ENCODE measurements at regions not wholly inside any gene's neighbourhood (a gene's known extent, or its start where the extent isn't known, plus 50 kb on each side); places are given as distances from the start of the nearest gene placed in this dataset.

DNA sequence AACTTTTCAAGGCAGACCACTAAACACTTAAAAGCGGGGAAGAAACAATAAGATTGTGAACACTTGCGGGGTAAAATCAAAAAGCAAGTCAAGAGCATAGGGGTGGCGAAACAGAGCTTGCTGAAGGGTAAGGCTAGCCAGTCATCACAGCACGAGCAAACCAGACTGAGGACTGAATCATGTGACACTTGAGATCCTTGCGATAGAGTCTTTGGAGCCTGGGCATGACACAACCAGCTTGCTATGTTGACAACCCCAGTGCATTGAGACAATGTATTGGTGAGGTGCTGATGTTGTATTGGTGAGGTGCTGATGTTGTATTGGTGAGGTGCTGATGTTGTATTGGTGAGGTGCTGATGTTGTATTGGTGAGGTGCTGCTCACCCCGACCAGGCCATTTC, 72.3 kb downstream of the SLIT2 start:
- Histone ChIP-seq H4K91ac (ENCODE audit: insufficient read length, low read depth, low read length) (no peak overlapping the region), H3K9ac (ENCODE audit: extremely low read depth, insufficient read length, low read length) (no peak overlapping the region), H3K23ac (ENCODE audit: insufficient read length, low read depth, low read length) (no peak overlapping the region), H4K8ac (replicated peaks; ENCODE audit: insufficient read length, low read depth, low read length) (no peak overlapping the region), H2BK5ac (ENCODE audit: insufficient read length, low read length) (no peak overlapping the region), H3K56ac (ENCODE audit: insufficient read length, low read depth, low read length) (no peak overlapping the region), H3K9me3 (ENCODE audit: control insufficient read depth, low read depth, low read length) (no peaks in the 10 kb centered on the region), H3T11ph (ENCODE audit: low read length) (no peak overlapping the region), H2BK12ac (ENCODE audit: insufficient read length, low read depth, low read length) (no peak overlapping the region), H4K5ac (ENCODE audit: insufficient read length, low read depth, low read length) (no peak overlapping the region), H3K27ac (ENCODE audit: insufficient read length, low read depth, low read length) (no peak overlapping the region), H3K79me1 (ENCODE audit: insufficient read depth, low read depth, low read length, poor library complexity, severe bottlenecking) (no peaks in the 10 kb centered on the region), H2BK15ac (ENCODE audit: low read depth, low read length) (no peak overlapping the region), H3K23me2 (ENCODE audit: insufficient read length, low read depth, low read length, poor library complexity, severe bottlenecking) (no peaks in the 10 kb centered on the region), H3K14ac (ENCODE audit: insufficient read depth, low read length) (no peak overlapping the region), H3K18ac (ENCODE audit: insufficient read length, low read depth, low read length) (no peak overlapping the region), H3K4me2 (ENCODE audit: insufficient read depth, insufficient read length, low read length) (no peak overlapping the region), H3K27me3 (ENCODE audit: insufficient read depth, low read length) (no peaks in the 10 kb centered on the region), H2AFZ (ENCODE audit: low read length) (no peak overlapping the region), H3K79me2 (ENCODE audit: insufficient read depth, low read length) (no peaks in the 10 kb centered on the region), H4K20me1 (ENCODE audit: control insufficient read depth, insufficient read depth, insufficient read length) (no peaks in the 10 kb centered on the region), H2BK120ac (ENCODE audit: low read depth, low read length, poor library complexity, severe bottlenecking) (no peak overlapping the region), H2BK20ac (ENCODE audit: low read depth, low read length, poor library complexity, severe bottlenecking) (no peak overlapping the region), H2AK5ac (ENCODE audit: insufficient read length, low read length) (no peak overlapping the region), H3K4ac (ENCODE audit: low read depth, low read length) (no peak overlapping the region), H3K4me1 (ENCODE audit: insufficient read depth, low read length) (no peaks in the 10 kb centered on the region)
- Mint-ChIP-seq H3K27ac (no peak overlapping the region), H3K9me3 (no peaks in the 10 kb centered on the region), H3K4me1 (no peaks in the 10 kb centered on the region; a peak in 3 of 4 replicates), H3K4me3 (no peak overlapping the region), H3K36me3 (ENCODE audit: insufficient read depth in 1 of 3, low read depth in 3 of 3) (no peaks in the 10 kb centered on the region), H3K27me3 (ENCODE audit: low read depth) (no peaks in the 10 kb centered on the region)
- WGBS (ENCODE audit: extremely low coverage, insufficient read length, low lambda C conversion rate): no CpG with 5 or more reads among the region's 6 CpGs
- TF ChIP-seq, protein P1, sequence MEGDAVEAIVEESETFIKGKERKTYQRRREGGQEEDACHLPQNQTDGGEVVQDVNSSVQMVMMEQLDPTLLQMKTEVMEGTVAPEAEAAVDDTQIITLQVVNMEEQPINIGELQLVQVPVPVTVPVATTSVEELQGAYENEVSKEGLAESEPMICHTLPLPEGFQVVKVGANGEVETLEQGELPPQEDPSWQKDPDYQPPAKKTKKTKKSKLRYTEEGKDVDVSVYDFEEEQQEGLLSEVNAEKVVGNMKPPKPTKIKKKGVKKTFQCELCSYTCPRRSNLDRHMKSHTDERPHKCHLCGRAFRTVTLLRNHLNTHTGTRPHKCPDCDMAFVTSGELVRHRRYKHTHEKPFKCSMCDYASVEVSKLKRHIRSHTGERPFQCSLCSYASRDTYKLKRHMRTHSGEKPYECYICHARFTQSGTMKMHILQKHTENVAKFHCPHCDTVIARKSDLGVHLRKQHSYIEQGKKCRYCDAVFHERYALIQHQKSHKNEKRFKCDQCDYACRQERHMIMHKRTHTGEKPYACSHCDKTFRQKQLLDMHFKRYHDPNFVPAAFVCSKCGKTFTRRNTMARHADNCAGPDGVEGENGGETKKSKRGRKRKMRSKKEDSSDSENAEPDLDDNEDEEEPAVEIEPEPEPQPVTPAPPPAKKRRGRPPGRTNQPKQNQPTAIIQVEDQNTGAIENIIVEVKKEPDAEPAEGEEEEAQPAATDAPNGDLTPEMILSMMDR (conservative IDR thresholded peaks at IDR 0.05): no peak
- no peak for DNase-seq
